Prostate gland (tissue), 2 donors: ENCODE measurements at regions not wholly inside any gene's neighbourhood (a gene's known extent, or its start where the extent isn't known, plus 50 kb on each side); places are given as distances from the start of the nearest gene placed in this dataset.
"Not testable (repeated sequence)": the region's sequence is repeated elsewhere in the genome, so short reads cannot be mapped to it uniquely, and the experiment has no call there.

ENCODE experiments used
- DNase-seq: peaks from one replicate; pipeline ENCODE4 v3.0.0-alpha.2; 2019; ENCODE audit warnings: low spot score
- H3K27ac ChIP-seq, 2 donors: fragments of 200-600 bp; sonication (generic); 2 replicates each; pipeline ENCODE4 v1.5.1; 2017 to 2019
- H3K27me3 ChIP-seq: fragments of 200-600 bp; sonication (generic); replicated peaks from 2 replicates; pipeline ENCODE4 v1.5.1; 2019; ENCODE audit not compliant: insufficient read depth
- H3K36me3 ChIP-seq, 2 donors: fragments of 200-600 bp; sonication (generic); 1 replicate in 1 of 2; 2 replicates in 1 of 2; pipeline versions ENCODE4 v1.5.1 to v1.8.1; 2017 to 2019
- H3K4me1 ChIP-seq: fragments of 200-600 bp; sonication (generic); replicated peaks from 2 replicates; pipeline ENCODE4 v1.5.1; 2019
- H3K4me3 ChIP-seq, 2 donors: fragments of 200-600 bp; sonication (generic); 2 replicates each; pipeline ENCODE4 v1.5.1; 2017 to 2019
- H3K9me3 ChIP-seq: fragments of 200-600 bp; sonication (generic); 2 replicates; pipeline ENCODE4 v1.5.1; 2017
- POLR2A ChIP-seq: fragments of 450-650 bp; IDR thresholded peaks from one replicate; pipeline ENCODE4 v1.6.1; 2016; ENCODE audit warnings: antibody characterized with exemption, mild to moderate bottlenecking
- POLR2AphosphoS5 ChIP-seq: sonication (generic); formaldehyde crosslinking; IDR thresholded peaks from one replicate; pipeline ENCODE4 v1.6.1; 2017; ENCODE audit warnings: antibody characterized with exemption
- WGBS: methylation state at CpG from one replicate; pipeline ENCODE4 v1.1.5; 2018; 5-methylcytosine and 5-hydroxymethylcytosine counted together
- intact Hi-C: fragments of 100-400 bp; cut with DNase I; formaldehyde crosslinking; loops from one replicate; pipeline ENCODE4 v1.14.2; 2022
- TF ChIP-seq, protein P1 (sequence below), 4 experiments: fragments of 200-600 bp in 2 of 4; fragments of 450-650 bp in 2 of 4; sonication (generic) in 2 of 4; IDR thresholded peaks; 1 replicate in 3 of 4; 2 replicates in 1 of 4; pipeline ENCODE4 v1.5.1; 2016 to 2019; ENCODE audit warnings: antibody characterized with exemption in 4 of 4, mild to moderate bottlenecking in 2 of 4, moderate library complexity in 2 of 4

DNA sequence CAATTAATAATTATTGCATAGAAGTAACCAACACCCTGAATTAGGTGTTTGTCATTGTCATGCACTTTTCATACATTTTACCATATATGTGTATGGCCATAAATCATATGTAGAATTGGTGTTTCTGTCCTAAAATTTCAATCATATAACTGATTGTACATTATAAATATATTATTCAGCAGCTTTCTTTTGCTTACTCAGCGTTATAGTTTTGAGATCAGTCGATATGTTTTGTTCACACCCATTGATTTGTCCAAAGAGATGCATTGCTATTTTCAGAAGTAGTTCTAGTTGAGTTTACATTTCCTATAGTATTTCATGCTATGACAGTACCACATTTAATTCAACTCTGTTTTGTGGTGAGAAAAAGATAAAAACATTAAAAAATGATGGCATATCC, 50.5 kb upstream of the PARP4 start:
- H3K9me3 ChIP-seq: no peaks in the 10 kb centered on the region
- 98% methylated on average over 2 of the region's 2 CpGs for WGBS
- no peaks in the 10 kb centered on the region for H3K36me3 ChIP-seq
- intact Hi-C loops: no loop called here
- no peak for DNase-seq
- H3K4me1 ChIP-seq: no peaks in the 10 kb centered on the region
- no peak overlapping the region for H3K27ac ChIP-seq
- H3K27me3 ChIP-seq: no peaks in the 10 kb centered on the region
- TF ChIP-seq POLR2AphosphoS5 (no peak), POLR2A (no peak)
- TF ChIP-seq, protein P1, sequence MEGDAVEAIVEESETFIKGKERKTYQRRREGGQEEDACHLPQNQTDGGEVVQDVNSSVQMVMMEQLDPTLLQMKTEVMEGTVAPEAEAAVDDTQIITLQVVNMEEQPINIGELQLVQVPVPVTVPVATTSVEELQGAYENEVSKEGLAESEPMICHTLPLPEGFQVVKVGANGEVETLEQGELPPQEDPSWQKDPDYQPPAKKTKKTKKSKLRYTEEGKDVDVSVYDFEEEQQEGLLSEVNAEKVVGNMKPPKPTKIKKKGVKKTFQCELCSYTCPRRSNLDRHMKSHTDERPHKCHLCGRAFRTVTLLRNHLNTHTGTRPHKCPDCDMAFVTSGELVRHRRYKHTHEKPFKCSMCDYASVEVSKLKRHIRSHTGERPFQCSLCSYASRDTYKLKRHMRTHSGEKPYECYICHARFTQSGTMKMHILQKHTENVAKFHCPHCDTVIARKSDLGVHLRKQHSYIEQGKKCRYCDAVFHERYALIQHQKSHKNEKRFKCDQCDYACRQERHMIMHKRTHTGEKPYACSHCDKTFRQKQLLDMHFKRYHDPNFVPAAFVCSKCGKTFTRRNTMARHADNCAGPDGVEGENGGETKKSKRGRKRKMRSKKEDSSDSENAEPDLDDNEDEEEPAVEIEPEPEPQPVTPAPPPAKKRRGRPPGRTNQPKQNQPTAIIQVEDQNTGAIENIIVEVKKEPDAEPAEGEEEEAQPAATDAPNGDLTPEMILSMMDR (IDR thresholded peaks at IDR 0.05): no peak
- no peak overlapping the region for H3K4me3 ChIP-seq

DNA sequence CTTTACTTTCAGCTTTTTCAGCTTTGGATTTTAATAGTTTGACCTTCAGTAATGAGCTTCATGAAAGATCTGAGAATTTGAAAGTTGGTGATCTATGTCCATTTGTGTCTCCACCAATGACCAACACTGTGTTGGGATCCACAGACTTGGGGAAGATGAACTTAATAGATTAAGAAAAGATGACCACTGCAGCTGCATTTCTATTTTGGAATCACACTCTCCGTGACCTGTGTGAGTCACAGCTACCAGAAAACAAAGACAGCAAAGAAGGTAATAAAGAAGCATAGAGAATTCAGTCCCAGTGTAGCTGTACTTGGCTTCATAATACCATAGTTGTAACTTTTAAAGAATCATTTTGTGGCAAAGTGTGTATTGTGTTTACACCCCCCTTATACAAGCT, 51.4 kb upstream of the PARP4 start:
- H3K36me3 ChIP-seq, intact Hi-C loops, H3K4me3 ChIP-seq, H3K27me3 ChIP-seq, H3K27ac ChIP-seq, H3K4me1 ChIP-seq, H3K9me3 ChIP-seq, DNase-seq: not testable (repeated sequence)
- WGBS: 50% methylated on average over 1 of the region's 1 CpG

DNA sequence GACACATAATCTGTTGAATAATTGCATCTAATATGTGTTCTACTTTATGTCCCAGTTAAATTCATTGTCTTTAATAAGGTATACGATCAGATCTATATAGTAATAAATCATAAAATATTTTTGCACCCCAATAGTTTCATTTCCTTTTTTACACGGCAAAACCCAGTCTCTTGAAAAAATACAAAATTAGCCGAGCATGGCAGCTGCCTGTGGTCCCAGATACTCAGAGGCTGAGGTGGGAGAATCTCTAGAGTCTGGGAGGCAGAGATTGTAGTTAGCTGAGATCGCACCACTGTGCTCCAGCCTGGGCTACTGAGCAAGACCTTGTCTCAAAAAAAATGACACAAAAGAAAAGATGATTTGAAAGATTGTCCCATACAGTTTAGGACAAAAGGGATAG, 52.3 kb upstream of the PARP4 start:
- TF ChIP-seq POLR2A (no peak), POLR2AphosphoS5 (no peak)
- TF ChIP-seq, protein P1 (IDR thresholded peaks at IDR 0.05): no peak
- no peaks in the 10 kb centered on the region for H3K27me3 ChIP-seq
- no peak for DNase-seq
- no peaks in the 10 kb centered on the region for H3K36me3 ChIP-seq
- H3K27ac ChIP-seq: no peak overlapping the region
- no peaks in the 10 kb centered on the region for H3K4me1 ChIP-seq
- H3K4me3 ChIP-seq: no peak overlapping the region
- WGBS: 82% methylated on average over 4 of the region's 4 CpGs
- intact Hi-C loops: no loop called here
- no peaks in the 10 kb centered on the region for H3K9me3 ChIP-seq

DNA sequence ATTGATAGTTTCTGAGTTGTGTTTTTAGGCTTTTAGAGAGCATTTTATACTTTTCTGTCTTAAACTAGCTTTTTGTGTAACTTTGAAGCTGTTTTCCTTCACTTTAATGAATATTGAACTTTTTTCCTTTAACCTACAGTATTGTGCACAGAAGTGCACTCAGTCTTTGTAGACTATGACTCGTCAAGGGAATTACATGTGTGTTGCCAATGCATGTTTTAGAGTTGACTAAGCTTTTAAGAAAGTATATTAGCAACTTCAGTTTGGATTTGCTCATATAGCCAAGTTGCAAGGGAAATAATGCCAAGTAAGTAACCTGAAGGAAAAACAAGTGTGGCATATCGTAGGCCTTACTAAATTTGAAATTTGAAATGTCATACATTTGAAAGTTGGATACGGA, 55.0 kb upstream of the PARP4 start:
- H3K4me3 ChIP-seq, H3K36me3 ChIP-seq, DNase-seq, H3K27me3 ChIP-seq, H3K4me1 ChIP-seq, H3K9me3 ChIP-seq, intact Hi-C loops, H3K27ac ChIP-seq: not testable (repeated sequence)
- 88% methylated on average over 3 of the region's 3 CpGs for WGBS

DNA sequence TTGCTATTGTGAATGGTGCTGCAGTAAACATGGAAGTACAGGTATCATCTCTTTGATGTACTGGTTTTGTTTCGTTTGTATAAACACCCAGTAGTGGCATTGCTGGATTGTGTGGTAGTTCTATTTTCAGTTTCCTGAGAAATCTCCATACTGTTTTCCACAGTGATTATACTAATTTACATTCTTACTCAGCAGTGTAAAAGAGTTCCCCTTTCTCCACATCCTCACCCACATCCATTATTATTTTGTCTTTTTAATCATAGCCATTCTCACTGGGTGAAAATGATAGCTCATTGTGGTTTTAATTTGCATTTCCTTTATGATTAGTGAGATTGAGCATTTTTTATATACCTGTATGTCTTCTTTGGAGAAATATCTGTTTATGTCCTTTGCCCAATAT, 62.3 kb upstream of the PARP4 start:
- Histone ChIP-seq H3K4me1 (no peaks in the 10 kb centered on the region), H3K27ac (no peak overlapping the region), H3K9me3 (no peaks in the 10 kb centered on the region), H3K4me3 (no peak overlapping the region), H3K36me3 (no peaks in the 10 kb centered on the region), H3K27me3 (no peaks in the 10 kb centered on the region)
- DNase-seq: no peak
- TF ChIP-seq, protein P1 (IDR thresholded peaks at IDR 0.05): no peak
- TF ChIP-seq POLR2A: no peak
- no peak for TF ChIP-seq POLR2AphosphoS5
- intact Hi-C loops: no loop called here
- WGBS: 70% methylated on average over 1 of the region's 1 CpG

DNA sequence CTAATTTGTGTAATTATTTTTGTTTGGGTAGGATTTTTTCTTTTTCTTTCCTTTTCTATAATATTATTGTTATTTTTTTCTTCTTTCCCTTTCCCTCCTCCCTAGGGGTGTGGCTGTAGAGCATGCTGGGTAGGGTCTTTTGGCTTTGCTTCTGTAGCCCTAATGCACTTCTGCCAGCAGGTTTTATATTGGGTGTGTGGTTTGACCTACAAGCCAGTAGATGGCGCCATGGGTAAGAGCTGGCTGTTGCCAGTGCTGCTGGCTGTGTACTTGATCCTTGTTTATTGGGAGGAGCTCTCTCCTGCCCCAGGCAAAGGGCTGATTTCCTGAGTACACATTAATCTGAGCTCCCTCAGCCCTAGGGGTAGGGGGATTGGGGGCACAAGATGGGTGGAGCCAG, 67.7 kb upstream of the PARP4 start:
- DNase-seq, H3K4me1 ChIP-seq, H3K36me3 ChIP-seq, H3K27me3 ChIP-seq, H3K4me3 ChIP-seq, H3K9me3 ChIP-seq, intact Hi-C loops, H3K27ac ChIP-seq: not testable (repeated sequence)
- TF ChIP-seq, protein P1 (IDR thresholded peaks at IDR 0.05): peak in 3 of 4 experiments; percentile 46 to 67 (median 59)
- 0% methylated on average over 1 of the region's 1 CpG for WGBS

DNA sequence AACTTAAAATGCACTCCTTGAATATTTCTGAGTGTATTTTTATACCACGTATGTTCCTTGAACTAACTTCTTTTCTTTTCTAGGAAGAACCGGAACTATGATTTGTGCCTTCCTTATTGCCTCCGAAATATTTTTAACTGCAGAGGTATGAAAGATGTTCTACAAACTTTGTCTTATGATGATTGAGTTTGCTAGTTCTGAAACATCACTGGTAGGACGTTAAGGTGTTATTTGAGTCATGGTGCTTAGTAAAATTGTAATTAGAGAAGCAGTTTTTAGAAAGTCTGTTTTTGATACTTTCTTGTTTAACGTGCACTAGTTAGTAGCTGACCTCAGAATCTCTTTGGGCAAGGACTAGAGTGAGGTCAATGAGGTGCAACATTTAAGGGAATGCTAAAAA, 69.0 kb upstream of the PARP4 start:
- H3K4me1 ChIP-seq, intact Hi-C loops, H3K27me3 ChIP-seq, DNase-seq, H3K27ac ChIP-seq, H3K4me3 ChIP-seq, H3K9me3 ChIP-seq, H3K36me3 ChIP-seq: not testable (repeated sequence)
- WGBS: 77% methylated on average over 5 of the region's 5 CpGs
